ENCODE measurements at regions not wholly inside any gene's neighbourhood (a gene's known extent, or its start where the extent isn't known, plus 50 kb on each side); places are given as distances from the start of the nearest gene placed in this dataset.
"Not testable (repeated sequence)": the region's sequence is repeated elsewhere in the genome, so short reads cannot be mapped to it uniquely, and the experiment has no call there.

DNA sequence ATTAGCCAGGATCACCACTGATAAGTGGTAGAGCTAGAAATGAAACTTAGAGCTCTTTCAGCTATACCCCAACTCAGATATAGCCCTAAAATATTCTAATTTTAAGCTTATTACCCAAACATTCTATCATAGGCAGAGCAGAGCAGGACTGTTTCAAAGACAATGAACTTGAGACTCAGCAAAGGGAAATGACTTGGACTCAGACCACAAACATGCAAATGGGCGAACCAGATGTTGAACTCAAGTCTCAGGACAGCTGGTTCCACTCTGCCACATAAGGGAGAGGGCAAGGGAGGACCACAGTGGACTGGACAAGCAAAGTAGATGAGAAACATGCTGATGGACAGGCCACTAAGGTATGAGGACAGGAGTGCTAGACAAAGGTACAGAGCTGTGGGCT is 315.3 kb downstream of the OMA1 start:
- H3K27ac ChIP-seq (ENCODE audit: low read depth, low read length): no peak overlapping the region
- no peaks in the 10 kb centered on the region for H3K36me3 ChIP-seq (ENCODE audit: control insufficient read depth, insufficient read depth, low read length)
- H3K9me3 ChIP-seq (ENCODE audit: control insufficient read depth, insufficient read depth, low read depth, low read length): no peaks in the 10 kb centered on the region
- H3K27me3 ChIP-seq (ENCODE audit: control insufficient read depth, insufficient read depth, low read length): no peaks in the 10 kb centered on the region
- peaks cover 9% of the 10 kb centered on the region for H3K4me1 ChIP-seq (ENCODE audit: control insufficient read depth, insufficient read depth, low read length)
- H3K4me3 ChIP-seq (ENCODE audit: low read depth, low read length): no peak overlapping the region
- no peak overlapping the region for H3K9ac ChIP-seq (ENCODE audit: low read length)

DNA sequence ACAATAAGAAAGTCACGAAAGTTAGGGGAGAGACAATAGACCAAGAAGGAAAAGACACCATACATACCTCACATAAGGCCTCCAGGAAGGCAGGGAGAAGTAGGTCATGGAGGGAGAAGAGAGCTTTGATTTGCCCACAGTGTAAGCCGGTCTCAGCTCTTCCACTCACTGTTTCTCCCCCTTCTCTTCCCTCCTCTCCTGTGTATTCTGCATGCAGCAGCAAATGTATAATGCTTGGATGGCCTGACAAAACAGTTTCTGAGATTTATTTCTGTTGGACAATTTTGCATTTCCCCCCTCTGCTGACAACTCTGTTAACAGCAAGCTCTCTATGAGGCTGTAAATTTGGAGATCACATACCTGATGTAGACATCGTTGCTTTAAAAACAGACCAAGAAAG is 318.9 kb downstream of the OMA1 start:
- H3K4me1 ChIP-seq (ENCODE audit: control insufficient read depth, insufficient read depth, low read length): no peaks in the 10 kb centered on the region
- no peaks in the 10 kb centered on the region for H3K27me3 ChIP-seq (ENCODE audit: control insufficient read depth, insufficient read depth, low read length)
- no peak overlapping the region for H3K9ac ChIP-seq (ENCODE audit: low read length)
- H3K27ac ChIP-seq (ENCODE audit: low read depth, low read length): no peak overlapping the region
- no peaks in the 10 kb centered on the region for H3K9me3 ChIP-seq (ENCODE audit: control insufficient read depth, insufficient read depth, low read depth, low read length)
- H3K36me3 ChIP-seq (ENCODE audit: control insufficient read depth, insufficient read depth, low read length): no peaks in the 10 kb centered on the region
- H3K4me3 ChIP-seq (ENCODE audit: low read depth, low read length): no peak overlapping the region

DNA sequence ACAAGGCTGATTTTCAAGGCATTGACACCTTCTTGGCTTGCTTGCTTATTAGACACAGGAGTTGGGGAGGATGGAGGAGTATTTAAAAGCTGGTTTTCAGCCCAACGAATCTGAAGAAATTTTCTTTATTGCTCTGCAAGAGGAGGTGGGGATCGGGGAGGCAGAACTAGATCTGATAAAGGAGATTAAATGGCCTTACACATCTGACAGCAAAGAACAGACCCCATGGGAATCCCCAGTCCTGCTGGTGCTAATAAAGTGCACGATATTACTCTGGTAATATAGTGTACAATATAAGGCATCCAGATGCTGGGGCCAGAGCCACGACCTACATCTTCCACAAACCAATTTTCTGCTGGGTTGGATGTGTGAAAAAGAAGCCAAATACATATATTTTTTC is 323.0 kb downstream of the OMA1 start:
- H3K4me1 ChIP-seq (ENCODE audit: control insufficient read depth, insufficient read depth, low read length): no peaks in the 10 kb centered on the region
- H3K36me3 ChIP-seq (ENCODE audit: control insufficient read depth, insufficient read depth, low read length): no peaks in the 10 kb centered on the region
- no peaks in the 10 kb centered on the region for H3K9me3 ChIP-seq (ENCODE audit: control insufficient read depth, insufficient read depth, low read depth, low read length)
- no peak overlapping the region for H3K4me3 ChIP-seq (ENCODE audit: low read depth, low read length)
- H3K9ac ChIP-seq (ENCODE audit: low read length): no peak overlapping the region
- no peak overlapping the region for H3K27ac ChIP-seq (ENCODE audit: low read depth, low read length)
- H3K27me3 ChIP-seq (ENCODE audit: control insufficient read depth, insufficient read depth, low read length): no peaks in the 10 kb centered on the region; the same call in 1 of the 2 replicates

DNA sequence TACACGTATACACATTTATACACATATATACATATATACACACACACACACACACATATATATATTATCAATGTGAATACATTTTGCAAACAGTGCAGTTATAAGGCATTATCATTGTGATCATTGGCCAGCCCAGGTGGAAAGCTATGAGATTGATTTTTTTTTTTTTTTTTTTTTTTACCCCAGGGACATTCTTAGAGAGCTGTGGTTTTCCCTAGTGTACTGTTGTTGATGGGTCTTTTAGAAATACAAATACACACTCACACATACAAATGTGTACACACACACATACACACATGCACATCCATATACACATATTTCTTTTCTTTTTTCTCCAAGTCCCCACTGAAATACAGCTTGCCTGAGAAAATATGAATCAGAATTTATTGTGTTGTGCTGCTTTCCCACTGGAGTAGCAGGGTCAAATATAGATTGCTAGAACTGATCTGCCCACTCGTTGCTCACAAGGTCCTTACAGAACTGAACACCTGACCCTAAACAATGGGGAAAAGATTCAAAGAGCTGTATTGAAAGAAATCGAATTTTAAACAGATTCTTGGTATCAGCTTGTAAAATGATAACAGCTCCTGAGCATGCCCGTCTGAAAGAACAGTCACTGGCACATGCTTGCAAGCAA is 325.6 kb downstream of the OMA1 start:
- no peak overlapping the region for H3K27ac ChIP-seq (ENCODE audit: low read depth, low read length)
- no peaks in the 10 kb centered on the region for H3K36me3 ChIP-seq (ENCODE audit: control insufficient read depth, insufficient read depth, low read length)
- no peaks in the 10 kb centered on the region for H3K4me1 ChIP-seq (ENCODE audit: control insufficient read depth, insufficient read depth, low read length)
- no peaks in the 10 kb centered on the region; the same call in 1 of the 2 replicates for H3K27me3 ChIP-seq (ENCODE audit: control insufficient read depth, insufficient read depth, low read length)
- H3K9ac ChIP-seq (ENCODE audit: low read length): no peak overlapping the region
- H3K4me3 ChIP-seq (ENCODE audit: low read depth, low read length): no peak overlapping the region
- H3K9me3 ChIP-seq (ENCODE audit: control insufficient read depth, insufficient read depth, low read depth, low read length): no peaks in the 10 kb centered on the region

DNA sequence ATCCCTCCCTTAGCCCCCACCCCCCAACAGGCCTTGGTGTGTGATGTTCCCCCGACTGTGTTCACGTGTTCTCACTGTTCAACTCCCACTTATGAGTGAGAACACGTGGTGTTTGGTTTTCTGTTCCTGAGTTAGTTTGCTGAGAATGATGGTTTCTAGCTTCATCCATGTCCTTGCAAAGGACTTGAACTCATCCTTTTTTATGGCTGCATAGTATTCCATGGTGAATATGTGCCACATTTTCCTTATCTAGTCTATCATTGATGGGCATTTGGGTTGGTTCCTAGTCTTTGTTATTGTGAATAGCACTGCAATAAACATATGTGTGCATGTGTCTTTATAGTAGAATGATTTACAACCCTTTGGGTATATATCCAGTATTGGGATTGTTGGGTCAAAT is 330.4 kb downstream of the OMA1 start:
- H3K27me3 ChIP-seq (ENCODE audit: control insufficient read depth, insufficient read depth, low read length); H3K27ac ChIP-seq (ENCODE audit: low read depth, low read length); H3K4me3 ChIP-seq (ENCODE audit: low read depth, low read length): not testable (repeated sequence)

DNA sequence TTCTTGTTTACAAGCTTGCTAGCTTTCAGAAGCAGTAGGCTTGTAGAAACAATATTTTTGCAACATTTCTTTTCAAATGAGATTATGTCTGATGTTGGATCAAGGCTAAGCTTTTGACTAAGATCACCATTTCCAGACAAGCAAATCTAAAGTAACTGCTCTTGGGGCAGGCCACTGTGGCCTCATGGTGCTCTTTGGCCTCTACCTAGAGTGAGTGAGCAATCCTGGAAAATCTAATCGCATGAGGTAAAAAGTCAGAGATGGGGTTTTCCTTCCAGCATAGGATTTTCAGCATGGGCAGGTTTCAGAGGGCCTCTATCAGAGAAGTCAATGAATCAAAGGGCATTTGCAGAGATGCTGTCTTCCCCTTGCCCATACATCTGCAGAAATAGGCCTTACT is 331.9 kb downstream of the OMA1 start:
- Histone ChIP-seq H3K9ac (ENCODE audit: low read length) (no peak overlapping the region), H3K4me1 (ENCODE audit: control insufficient read depth, insufficient read depth, low read length) (no peaks in the 10 kb centered on the region), H3K9me3 (ENCODE audit: control insufficient read depth, insufficient read depth, low read depth, low read length) (no peaks in the 10 kb centered on the region), H3K36me3 (ENCODE audit: control insufficient read depth, insufficient read depth, low read length) (no peaks in the 10 kb centered on the region), H3K27me3 (ENCODE audit: control insufficient read depth, insufficient read depth, low read length) (peaks cover 6% of the 10 kb centered on the region), H3K27ac (ENCODE audit: low read depth, low read length) (no peak overlapping the region), H3K4me3 (ENCODE audit: low read depth, low read length) (no peak overlapping the region)

More for the DNA sequence above, 330.4 kb downstream of the OMA1 start:
- not testable (repeated sequence) for H3K36me3 ChIP-seq (ENCODE audit: control insufficient read depth, insufficient read depth, low read length); H3K9me3 ChIP-seq (ENCODE audit: control insufficient read depth, insufficient read depth, low read depth, low read length); H3K9ac ChIP-seq (ENCODE audit: low read length); H3K4me1 ChIP-seq (ENCODE audit: control insufficient read depth, insufficient read depth, low read length)

DNA sequence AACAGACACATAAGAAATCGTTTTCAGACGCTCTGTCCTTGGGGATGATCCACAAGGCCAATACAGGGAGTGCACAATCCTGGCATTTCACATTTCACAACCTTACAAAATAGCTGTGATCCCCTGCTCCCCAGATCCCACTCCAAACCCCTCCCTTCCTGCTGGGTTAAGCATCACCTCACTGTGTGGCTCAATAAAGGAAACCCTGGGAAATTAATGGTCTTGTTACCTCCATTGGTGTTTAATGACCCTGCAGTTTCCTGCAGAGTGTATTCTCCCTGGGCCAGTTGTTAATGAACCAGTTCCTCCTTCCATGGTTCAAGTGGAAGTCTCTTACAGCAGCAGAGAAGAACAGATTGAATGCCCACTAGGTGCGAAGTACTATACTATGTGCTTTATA is 334.7 kb downstream of the OMA1 start:
- H3K27ac ChIP-seq (ENCODE audit: low read depth, low read length): no peak overlapping the region

DNA sequence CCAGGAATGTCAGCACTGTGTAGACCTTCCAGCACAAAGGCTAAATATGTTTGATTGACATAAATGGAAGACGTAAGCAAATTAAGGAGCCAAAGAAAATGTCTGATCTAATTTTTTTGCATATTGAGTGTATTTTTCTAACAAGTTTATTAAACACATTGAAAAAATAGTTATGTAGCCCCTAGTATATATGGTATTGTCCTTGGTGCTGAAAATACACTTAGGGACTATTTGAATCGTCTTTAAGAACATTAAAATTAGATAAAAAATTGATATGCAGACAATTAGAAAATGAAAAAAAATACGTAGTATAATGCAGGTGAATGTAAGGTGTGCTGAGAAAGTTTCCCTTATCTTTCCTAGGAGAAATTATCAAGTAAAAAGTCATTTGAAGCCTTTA is 337.0 kb downstream of the OMA1 start:
- Histone ChIP-seq H3K36me3 (ENCODE audit: control insufficient read depth, insufficient read depth, low read length) (no peaks in the 10 kb centered on the region), H3K27ac (ENCODE audit: low read depth, low read length) (no peak overlapping the region), H3K27me3 (ENCODE audit: control insufficient read depth, insufficient read depth, low read length) (peaks cover 6% of the 10 kb centered on the region; the same call in 1 of the 2 replicates), H3K9me3 (ENCODE audit: control insufficient read depth, insufficient read depth, low read depth, low read length) (peaks cover 3% of the 10 kb centered on the region; the same call in 1 of the 2 replicates), H3K9ac (ENCODE audit: low read length) (no peak overlapping the region), H3K4me3 (ENCODE audit: low read depth, low read length) (no peak overlapping the region), H3K4me1 (ENCODE audit: control insufficient read depth, insufficient read depth, low read length) (no peaks in the 10 kb centered on the region; the same call in 1 of the 2 replicates)

More for the DNA sequence above, 334.7 kb downstream of the OMA1 start:
- H3K9ac ChIP-seq (ENCODE audit: low read length): no peak overlapping the region
- no peaks in the 10 kb centered on the region; the same call in 1 of the 2 replicates for H3K4me1 ChIP-seq (ENCODE audit: control insufficient read depth, insufficient read depth, low read length)
- H3K27me3 ChIP-seq (ENCODE audit: control insufficient read depth, insufficient read depth, low read length): peaks cover 6% of the 10 kb centered on the region; the same call in 1 of the 2 replicates
- H3K4me3 ChIP-seq (ENCODE audit: low read depth, low read length): no peak overlapping the region
- H3K36me3 ChIP-seq (ENCODE audit: control insufficient read depth, insufficient read depth, low read length): no peaks in the 10 kb centered on the region
- H3K9me3 ChIP-seq (ENCODE audit: control insufficient read depth, insufficient read depth, low read depth, low read length): peaks cover 3% of the 10 kb centered on the region; the same call in 1 of the 2 replicates

DNA sequence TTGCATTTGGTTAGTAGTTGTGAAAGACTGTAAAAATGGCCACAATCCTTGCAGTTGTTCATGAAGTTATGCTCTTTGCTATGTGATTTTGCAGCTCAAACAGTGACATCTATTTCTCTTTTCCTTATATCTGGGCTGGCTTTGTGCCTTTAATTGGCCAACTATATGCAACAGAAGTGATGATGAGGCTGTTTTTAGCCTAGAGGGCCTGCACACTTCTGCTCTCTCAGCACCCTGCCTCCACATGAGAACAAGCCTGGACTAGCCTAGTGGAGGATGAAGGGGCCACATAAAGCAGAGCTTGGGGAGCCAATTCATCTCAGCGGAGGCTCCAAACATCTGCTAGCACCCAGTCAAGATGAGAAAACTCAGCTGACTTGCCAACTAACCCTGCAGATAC is 339.8 kb downstream of the OMA1 start:
- H3K9ac ChIP-seq (ENCODE audit: low read length): no peak overlapping the region
- H3K27me3 ChIP-seq (ENCODE audit: control insufficient read depth, insufficient read depth, low read length): peaks cover 6% of the 10 kb centered on the region; the same call in 1 of the 2 replicates
- H3K36me3 ChIP-seq (ENCODE audit: control insufficient read depth, insufficient read depth, low read length): no peaks in the 10 kb centered on the region
- no peak overlapping the region for H3K27ac ChIP-seq (ENCODE audit: low read depth, low read length)
- no peak overlapping the region for H3K4me3 ChIP-seq (ENCODE audit: low read depth, low read length)
- no peaks in the 10 kb centered on the region; the same call in 1 of the 2 replicates for H3K4me1 ChIP-seq (ENCODE audit: control insufficient read depth, insufficient read depth, low read length)
- peaks cover 3% of the 10 kb centered on the region; the same call in 1 of the 2 replicates for H3K9me3 ChIP-seq (ENCODE audit: control insufficient read depth, insufficient read depth, low read depth, low read length)

DNA sequence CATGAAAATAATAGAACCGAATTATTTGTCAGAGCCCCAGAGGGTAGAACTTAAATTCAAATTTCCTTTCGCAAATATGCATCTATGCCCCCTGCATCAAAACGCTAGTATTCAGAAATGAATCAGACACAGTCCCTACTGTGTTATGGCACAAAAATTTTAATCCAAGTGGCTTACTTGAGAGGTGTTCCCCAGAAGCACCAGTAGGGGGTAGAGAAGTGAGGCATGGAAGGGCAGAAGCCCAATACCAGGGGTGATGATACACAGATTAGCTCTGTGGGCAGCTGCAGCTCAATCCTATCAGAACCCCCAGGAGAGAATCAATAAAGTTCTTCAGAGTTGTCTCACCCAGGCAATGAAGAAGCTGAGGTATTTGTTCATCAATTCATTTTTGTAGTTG is 342.2 kb downstream of the OMA1 start:
- H3K36me3 ChIP-seq (ENCODE audit: control insufficient read depth, insufficient read depth, low read length): no peaks in the 10 kb centered on the region
- no peak overlapping the region for H3K9ac ChIP-seq (ENCODE audit: low read length)
- no peaks in the 10 kb centered on the region; the same call in 1 of the 2 replicates for H3K4me1 ChIP-seq (ENCODE audit: control insufficient read depth, insufficient read depth, low read length)
- H3K27ac ChIP-seq (ENCODE audit: low read depth, low read length): no peak overlapping the region
- no peaks in the 10 kb centered on the region for H3K27me3 ChIP-seq (ENCODE audit: control insufficient read depth, insufficient read depth, low read length)
- no peak overlapping the region for H3K4me3 ChIP-seq (ENCODE audit: low read depth, low read length)
- peaks cover 3% of the 10 kb centered on the region; the same call in 1 of the 2 replicates for H3K9me3 ChIP-seq (ENCODE audit: control insufficient read depth, insufficient read depth, low read depth, low read length)

DNA sequence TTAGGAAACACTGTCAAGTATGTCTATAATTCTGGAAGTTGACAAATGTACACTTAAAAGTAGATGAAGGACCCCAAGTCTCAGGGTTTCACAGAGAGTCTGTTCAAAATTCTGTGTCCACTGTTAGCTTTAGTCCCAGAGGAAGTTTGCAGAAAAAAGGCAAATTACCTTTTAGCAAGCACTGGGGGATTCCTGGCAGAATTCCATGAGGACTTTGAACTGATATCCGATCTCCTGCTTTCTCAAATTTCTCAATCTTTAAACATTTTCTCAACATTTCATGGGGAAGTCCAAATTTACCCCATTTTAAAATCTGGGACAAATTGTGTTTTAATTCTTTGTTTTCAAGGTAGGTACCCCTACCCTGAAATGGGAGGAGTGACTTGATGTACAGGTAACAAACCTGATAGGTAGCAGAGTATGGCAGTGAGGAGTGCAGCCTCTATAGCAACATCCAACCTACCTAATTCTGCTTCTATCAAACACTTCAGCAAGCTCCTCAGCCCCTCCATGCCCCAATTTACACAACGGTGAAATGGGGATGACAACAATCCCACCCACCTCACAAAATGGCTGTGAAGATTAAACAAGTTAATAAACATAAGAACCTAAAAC is 344.9 kb downstream of the OMA1 start:
- Histone ChIP-seq H3K9me3 (ENCODE audit: control insufficient read depth, insufficient read depth, low read depth, low read length) (no peaks in the 10 kb centered on the region), H3K27me3 (ENCODE audit: control insufficient read depth, insufficient read depth, low read length) (no peaks in the 10 kb centered on the region), H3K4me3 (ENCODE audit: low read depth, low read length) (no peak overlapping the region), H3K27ac (ENCODE audit: low read depth, low read length) (no peak overlapping the region), H3K9ac (ENCODE audit: low read length) (no peak overlapping the region), H3K36me3 (ENCODE audit: control insufficient read depth, insufficient read depth, low read length) (no peaks in the 10 kb centered on the region), H3K4me1 (ENCODE audit: control insufficient read depth, insufficient read depth, low read length) (no peaks in the 10 kb centered on the region)

Measured in HUES6 (cell line).